ENCODE measurements at regions not wholly inside any gene's neighbourhood (a gene's known extent, or its start where the extent isn't known, plus 50 kb on each side); places are given as distances from the start of the nearest gene placed in this dataset.

DNA sequence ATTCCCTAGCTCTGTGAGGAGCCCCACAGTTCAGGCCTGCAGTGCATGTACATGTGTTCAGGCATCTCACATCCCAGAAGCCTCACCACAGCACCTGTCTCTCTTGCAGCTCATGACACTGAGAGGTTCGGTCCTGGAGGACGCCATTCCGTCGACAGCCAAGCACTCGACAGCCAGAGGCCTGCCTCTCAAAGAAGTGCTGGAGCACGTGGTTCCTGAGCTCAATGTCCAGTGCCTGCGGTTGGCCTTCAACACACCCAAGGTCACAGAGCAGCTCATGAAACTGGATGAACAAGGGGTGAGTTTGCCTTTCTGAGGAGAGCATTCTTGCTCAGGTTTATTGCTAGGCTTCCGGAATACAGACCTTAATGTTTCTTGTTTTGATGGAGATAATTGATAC is 308.3 kb upstream of the RGS6 start:
- Histone ChIP-seq H3K4me2 (ENCODE audit: insufficient read depth, low read length) (no peak overlapping the region), H3K36me3 (ENCODE audit: insufficient read depth, low read length) (peaks cover 43% of the 10 kb centered on the region), H3K4me3 (ENCODE audit: low read depth in 1 of 2, low read length in 2 of 2) (no peak overlapping the region), H3K9me3 (ENCODE audit: insufficient read depth, low read length, severe bottlenecking) (no peaks in the 10 kb centered on the region), H4K20me1 (ENCODE audit: insufficient read depth, low read length) (no peaks in the 10 kb centered on the region), H3K4me1 (ENCODE audit: insufficient read depth, low read length) (no peaks in the 10 kb centered on the region), H3K79me2 (ENCODE audit: insufficient read depth, low read length) (no peaks in the 10 kb centered on the region), H3K9ac (ENCODE audit: low read depth, low read length) (no peak overlapping the region), H3K27me3 (ENCODE audit: insufficient read depth, low read length, poor library complexity) (no peaks in the 10 kb centered on the region), H3K27ac (ENCODE audit: low read length) (peak overlapping the region; percentile 31; the same call in 1 of the 2 replicates), H2AFZ (ENCODE audit: low read depth, low read length) (no peak overlapping the region)
- DNase-seq, result no peak
- ATAC-seq (ENCODE audit: insufficient read depth, low read depth), result no peak
- TF ChIP-seq, protein P1, sequence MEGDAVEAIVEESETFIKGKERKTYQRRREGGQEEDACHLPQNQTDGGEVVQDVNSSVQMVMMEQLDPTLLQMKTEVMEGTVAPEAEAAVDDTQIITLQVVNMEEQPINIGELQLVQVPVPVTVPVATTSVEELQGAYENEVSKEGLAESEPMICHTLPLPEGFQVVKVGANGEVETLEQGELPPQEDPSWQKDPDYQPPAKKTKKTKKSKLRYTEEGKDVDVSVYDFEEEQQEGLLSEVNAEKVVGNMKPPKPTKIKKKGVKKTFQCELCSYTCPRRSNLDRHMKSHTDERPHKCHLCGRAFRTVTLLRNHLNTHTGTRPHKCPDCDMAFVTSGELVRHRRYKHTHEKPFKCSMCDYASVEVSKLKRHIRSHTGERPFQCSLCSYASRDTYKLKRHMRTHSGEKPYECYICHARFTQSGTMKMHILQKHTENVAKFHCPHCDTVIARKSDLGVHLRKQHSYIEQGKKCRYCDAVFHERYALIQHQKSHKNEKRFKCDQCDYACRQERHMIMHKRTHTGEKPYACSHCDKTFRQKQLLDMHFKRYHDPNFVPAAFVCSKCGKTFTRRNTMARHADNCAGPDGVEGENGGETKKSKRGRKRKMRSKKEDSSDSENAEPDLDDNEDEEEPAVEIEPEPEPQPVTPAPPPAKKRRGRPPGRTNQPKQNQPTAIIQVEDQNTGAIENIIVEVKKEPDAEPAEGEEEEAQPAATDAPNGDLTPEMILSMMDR (IDR thresholded peaks at IDR 0.05; ENCODE audit: borderline replicate concordance, extremely low read depth, low read length, poor library complexity, severe bottlenecking), result no peak
- no peak for TF ChIP-seq EZH2 (IDR thresholded peaks at IDR 0.05; ENCODE audit: borderline replicate concordance, low read depth, low read length, severe bottlenecking)

DNA sequence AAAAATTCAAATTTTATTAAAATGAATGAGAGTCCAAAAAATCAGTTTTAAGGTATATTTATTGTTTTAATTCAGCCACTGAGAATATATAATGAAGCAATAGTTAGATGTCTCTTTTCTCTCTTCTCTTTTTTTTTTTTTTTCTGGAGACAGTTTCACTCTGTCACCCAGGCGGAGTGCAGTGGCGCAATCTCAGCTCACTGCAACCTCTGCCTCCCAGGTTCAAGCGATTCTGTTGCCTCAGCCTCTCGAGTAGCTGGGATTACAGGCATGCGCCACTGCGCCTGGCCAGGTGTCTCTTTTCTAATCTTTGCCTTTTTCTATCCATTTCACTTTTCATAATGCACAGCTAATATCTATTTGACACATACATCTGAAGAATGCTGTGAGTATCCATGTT is 307.1 kb upstream of the RGS6 start:
- Histone ChIP-seq H3K27me3 (ENCODE audit: insufficient read depth, low read length, poor library complexity) (no peaks in the 10 kb centered on the region), H3K4me2 (ENCODE audit: insufficient read depth, low read length) (no peak overlapping the region), H3K9ac (ENCODE audit: low read depth, low read length) (no peak overlapping the region), H3K27ac (ENCODE audit: low read length) (no peak overlapping the region), H3K9me3 (ENCODE audit: insufficient read depth, low read length, severe bottlenecking) (no peaks in the 10 kb centered on the region), H2AFZ (ENCODE audit: low read depth, low read length) (no peak overlapping the region), H4K20me1 (ENCODE audit: insufficient read depth, low read length) (no peaks in the 10 kb centered on the region), H3K4me3 (ENCODE audit: low read depth in 1 of 2, low read length in 2 of 2) (no peak overlapping the region), H3K4me1 (ENCODE audit: insufficient read depth, low read length) (no peaks in the 10 kb centered on the region), H3K36me3 (ENCODE audit: insufficient read depth, low read length) (peaks cover 41% of the 10 kb centered on the region), H3K79me2 (ENCODE audit: insufficient read depth, low read length) (no peaks in the 10 kb centered on the region)
- DNase-seq (no peak), ATAC-seq (ENCODE audit: insufficient read depth, low read depth) (no peak)
- TF ChIP-seq, protein P1 (IDR thresholded peaks at IDR 0.05; ENCODE audit: borderline replicate concordance, extremely low read depth, low read length, poor library complexity, severe bottlenecking), result no peak
- no peak for TF ChIP-seq EZH2 (IDR thresholded peaks at IDR 0.05; ENCODE audit: borderline replicate concordance, low read depth, low read length, severe bottlenecking)

DNA sequence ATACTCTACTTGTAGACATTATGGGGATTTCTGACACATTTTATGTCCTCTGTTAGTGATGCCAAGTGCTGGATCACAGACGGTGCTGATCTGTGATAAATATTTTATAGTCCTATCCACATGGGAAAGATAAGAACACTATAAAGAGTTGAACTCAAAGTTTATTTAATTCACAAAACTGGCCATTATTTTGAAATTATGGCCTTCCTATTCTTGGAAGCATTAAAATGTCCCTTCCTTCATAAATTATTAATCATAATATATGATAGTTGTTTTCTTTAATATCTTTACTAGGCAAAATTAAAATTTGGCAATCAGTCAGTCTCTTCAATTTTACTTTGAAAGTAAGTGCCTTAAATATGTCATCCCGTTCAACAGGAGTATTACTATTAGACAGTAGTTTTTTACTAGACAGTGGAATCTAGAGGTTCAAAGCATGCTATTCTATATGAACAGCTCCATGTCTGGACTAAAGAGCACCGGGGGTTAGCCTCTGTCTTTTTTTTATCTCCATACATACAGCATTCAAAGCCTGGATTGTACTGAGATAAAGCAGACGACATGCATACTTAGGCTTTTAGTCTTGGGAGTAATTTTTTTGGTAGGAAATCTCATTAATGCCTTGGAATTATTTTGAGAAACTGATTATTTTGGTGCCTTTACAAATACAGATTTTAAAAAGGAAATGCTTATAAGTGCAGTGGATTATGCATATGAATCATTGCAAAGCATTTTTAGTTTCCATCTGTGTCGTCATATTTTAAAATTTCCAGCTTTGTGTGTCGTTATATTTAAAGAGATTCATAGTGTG is 306.1 kb upstream of the RGS6 start:
- DNase-seq (no peak), ATAC-seq (ENCODE audit: insufficient read depth, low read depth) (no peak)
- no peaks in the 10 kb centered on the region for H4K20me1 ChIP-seq (ENCODE audit: insufficient read depth, low read length)
- H2AFZ ChIP-seq (ENCODE audit: low read depth, low read length), result no peak overlapping the region
- H3K4me2 ChIP-seq (ENCODE audit: insufficient read depth, low read length), result no peak overlapping the region
- no peaks in the 10 kb centered on the region for H3K27me3 ChIP-seq (ENCODE audit: insufficient read depth, low read length, poor library complexity)
- TF ChIP-seq, protein P1 (IDR thresholded peaks at IDR 0.05; ENCODE audit: borderline replicate concordance, extremely low read depth, low read length, poor library complexity, severe bottlenecking), result no peak
- TF ChIP-seq EZH2 (IDR thresholded peaks at IDR 0.05; ENCODE audit: borderline replicate concordance, low read depth, low read length, severe bottlenecking), result no peak
- no peaks in the 10 kb centered on the region for H3K4me1 ChIP-seq (ENCODE audit: insufficient read depth, low read length)
- H3K27ac ChIP-seq (ENCODE audit: low read length), result no peak overlapping the region
- no peak overlapping the region for H3K9ac ChIP-seq (ENCODE audit: low read depth, low read length)
- no peaks in the 10 kb centered on the region for H3K9me3 ChIP-seq (ENCODE audit: insufficient read depth, low read length, severe bottlenecking)
- no peak overlapping the region for H3K4me3 ChIP-seq (ENCODE audit: low read depth in 1 of 2, low read length in 2 of 2)
- H3K36me3 ChIP-seq (ENCODE audit: insufficient read depth, low read length), result peaks cover 36% of the 10 kb centered on the region
- no peaks in the 10 kb centered on the region for H3K79me2 ChIP-seq (ENCODE audit: insufficient read depth, low read length)

All from DND-41 (cell line).